ENCODE measurements at regions not wholly inside any gene's neighbourhood (a gene's known extent, or its start where the extent isn't known, plus 50 kb on each side); places are given as distances from the start of the nearest gene placed in this dataset.

GRCh38 chr16:54459509-54460262, 173.1 kb upstream of the IRX3 start:
- Histone ChIP-seq H3K27me3 (ENCODE audit: control insufficient read depth, insufficient read depth, low read length) (no peaks in the 10 kb centered on the region), H3K36me3 (ENCODE audit: control insufficient read depth in 2 of 3, insufficient read depth in 3 of 3, low read length in 3 of 3) (no peaks in the 10 kb centered on the region), H3K27ac (ENCODE audit: low read depth in 2 of 2, low read length in 2 of 2) (no peak overlapping the region), H3K9ac (ENCODE audit: low read length in 3 of 3) (no peak overlapping the region), H3K4me1 (ENCODE audit: control insufficient read depth in 2 of 3, insufficient read depth in 2 of 3, low read depth in 1 of 3, low read length in 3 of 3) (peaks cover 0 to 2% (median 0%) of the 10 kb centered on the region in 3 donors), H3K9me3 (ENCODE audit: control insufficient read depth in 2 of 3, insufficient read depth in 1 of 3, low read length in 3 of 3) (peaks cover 2 to 12% (median 7%) of the 10 kb centered on the region in 3 donors), H3K4me3 (ENCODE audit: low read length in 3 of 3) (no peak overlapping the region)
- no peak for TF ChIP-seq CTCF (IDR thresholded peaks at IDR 0.05; ENCODE audit: borderline replicate concordance, extremely low read depth, insufficient read depth)
- intact Hi-C loops (cut with DNase I): no loop called here
- FAIRE-seq (no peak), DNase-seq (no peak)

GRCh38 chr16:54458923-54459322, 172.3 kb upstream of the IRX3 start:
- FAIRE-seq: no peak
- H3K9ac ChIP-seq (ENCODE audit: low read length in 3 of 3): no peak overlapping the region

GRCh38 chr16:54456291-54456690, 169.7 kb upstream of the IRX3 start:
- Histone ChIP-seq H3K4me3 (ENCODE audit: low read length in 3 of 3) (no peak overlapping the region), H3K9me3 (ENCODE audit: control insufficient read depth in 2 of 3, insufficient read depth in 1 of 3, low read length in 3 of 3) (no peaks in the 10 kb centered on the region), H3K27ac (ENCODE audit: low read depth in 2 of 2, low read length in 2 of 2) (no peak overlapping the region), H3K36me3 (ENCODE audit: control insufficient read depth in 2 of 3, insufficient read depth in 3 of 3, low read length in 3 of 3) (no peaks in the 10 kb centered on the region), H3K9ac (ENCODE audit: low read length in 3 of 3) (no peak overlapping the region), H3K4me1 (ENCODE audit: control insufficient read depth in 2 of 3, insufficient read depth in 2 of 3, low read depth in 1 of 3, low read length in 3 of 3) (peaks cover 0 to 2% (median 0%) of the 10 kb centered on the region in 3 donors), H3K27me3 (ENCODE audit: control insufficient read depth, insufficient read depth, low read length) (no peaks in the 10 kb centered on the region)
- TF ChIP-seq CTCF (IDR thresholded peaks at IDR 0.05; ENCODE audit: borderline replicate concordance, extremely low read depth, insufficient read depth): no peak
- DNase-seq: no peak
- no peak for FAIRE-seq
- intact Hi-C loops (cut with DNase I): no loop called here

More at GRCh38 chr16:54458923-54459322, 172.3 kb upstream of the IRX3 start:
- no peak for DNase-seq
- H3K36me3 ChIP-seq (ENCODE audit: control insufficient read depth in 2 of 3, insufficient read depth in 3 of 3, low read length in 3 of 3): no peaks in the 10 kb centered on the region
- intact Hi-C loops (cut with DNase I): no loop called here
- peaks cover 0 to 6% (median 3%) of the 10 kb centered on the region in 3 donors for H3K9me3 ChIP-seq (ENCODE audit: control insufficient read depth in 2 of 3, insufficient read depth in 1 of 3, low read length in 3 of 3)
- H3K27ac ChIP-seq (ENCODE audit: low read depth in 2 of 2, low read length in 2 of 2): no peak overlapping the region
- H3K27me3 ChIP-seq (ENCODE audit: control insufficient read depth, insufficient read depth, low read length): no peaks in the 10 kb centered on the region
- no peak overlapping the region for H3K4me3 ChIP-seq (ENCODE audit: low read length in 3 of 3)
- peaks cover 0 to 2% (median 0%) of the 10 kb centered on the region in 3 donors for H3K4me1 ChIP-seq (ENCODE audit: control insufficient read depth in 2 of 3, insufficient read depth in 2 of 3, low read depth in 1 of 3, low read length in 3 of 3)
- no peak for TF ChIP-seq CTCF (IDR thresholded peaks at IDR 0.05; ENCODE audit: borderline replicate concordance, extremely low read depth, insufficient read depth)
